ENCODE measurements at regions not wholly inside any gene's neighbourhood (a gene's known extent, or its start where the extent isn't known, plus 50 kb on each side); places are given as distances from the start of the nearest gene placed in this dataset.

- TF ChIP-seq POLR2A (conservative IDR thresholded peaks at IDR 0.05): no peak
- no peak for TF ChIP-seq ZNF707 (CRISPR knock-in tag; conservative IDR thresholded peaks at IDR 0.05)
- TF ChIP-seq, protein P1, sequence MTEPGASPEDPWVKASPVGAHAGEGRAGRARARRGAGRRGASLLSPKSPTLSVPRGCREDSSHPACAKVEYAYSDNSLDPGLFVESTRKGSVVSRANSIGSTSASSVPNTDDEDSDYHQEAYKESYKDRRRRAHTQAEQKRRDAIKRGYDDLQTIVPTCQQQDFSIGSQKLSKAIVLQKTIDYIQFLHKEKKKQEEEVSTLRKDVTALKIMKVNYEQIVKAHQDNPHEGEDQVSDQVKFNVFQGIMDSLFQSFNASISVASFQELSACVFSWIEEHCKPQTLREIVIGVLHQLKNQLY (CRISPR knock-in tag; conservative IDR thresholded peaks at IDR 0.05): no peak
- no peak for TF ChIP-seq CTCF (IDR thresholded peaks at IDR 0.05 in 2 of 3, conservative IDR thresholded peaks at IDR 0.05 in 1 of 3; ENCODE audit: insufficient read depth in 2 of 3, low read depth in 1 of 3, low read length in 3 of 3)
Measured at GRCh38 chr12:41988715-41989114, 156.0 kb downstream of the GXYLT1 start.

Measured in K562 (cell line).